Left ventricle myocardium inferior (tissue), 1 donor: ENCODE measurements at regions not wholly inside any gene's neighbourhood (a gene's known extent, or its start where the extent isn't known, plus 50 kb on each side); places are given as distances from the start of the nearest gene placed in this dataset.

ENCODE experiments used
- DNase-seq: peaks from one replicate; pipeline ENCODE4 v3.0.0-alpha.2; 2020
- H3K27ac ChIP-seq: fragments of 200-600 bp; replicated peaks from 2 replicates; pipeline ENCODE4 v1.8.0; 2021
- H3K27me3 ChIP-seq: fragments of 200-600 bp; 2 replicates; pipeline ENCODE4 v1.8.0; 2021; ENCODE audit warnings: low read depth
- H3K36me3 ChIP-seq: fragments of 200-600 bp; 2 replicates; pipeline ENCODE4 v1.8.0; 2021
- H3K4me1 ChIP-seq: fragments of 200-600 bp; 2 replicates; pipeline ENCODE4 v1.8.0; 2021
- H3K4me3 ChIP-seq: fragments of 200-600 bp; 2 replicates; pipeline ENCODE4 v1.8.0; 2021; ENCODE audit warnings: mild to moderate bottlenecking, moderate library complexity
- H3K9me3 ChIP-seq: fragments of 200-600 bp; replicated peaks from 2 replicates; pipeline ENCODE4 v1.8.0; 2021
- intact Hi-C: fragments of 100-400 bp; cut with micrococcal nuclease; formaldehyde crosslinking; loops from one replicate; pipeline ENCODE4 v1.11.0; 2022
- TF ChIP-seq, protein P1 (sequence below): fragments of 200-600 bp; IDR thresholded peaks from 2 replicates; pipeline ENCODE4 v1.8.0; 2021; ENCODE audit warnings: antibody characterized with exemption, mild to moderate bottlenecking, borderline replicate concordance
- donor health status: DM: no; HTN: yes; CAD: no; lungs with severe emphysema.

- H3K36me3 ChIP-seq = no peaks in the 10 kb centered on the region
- TF ChIP-seq, protein P1, sequence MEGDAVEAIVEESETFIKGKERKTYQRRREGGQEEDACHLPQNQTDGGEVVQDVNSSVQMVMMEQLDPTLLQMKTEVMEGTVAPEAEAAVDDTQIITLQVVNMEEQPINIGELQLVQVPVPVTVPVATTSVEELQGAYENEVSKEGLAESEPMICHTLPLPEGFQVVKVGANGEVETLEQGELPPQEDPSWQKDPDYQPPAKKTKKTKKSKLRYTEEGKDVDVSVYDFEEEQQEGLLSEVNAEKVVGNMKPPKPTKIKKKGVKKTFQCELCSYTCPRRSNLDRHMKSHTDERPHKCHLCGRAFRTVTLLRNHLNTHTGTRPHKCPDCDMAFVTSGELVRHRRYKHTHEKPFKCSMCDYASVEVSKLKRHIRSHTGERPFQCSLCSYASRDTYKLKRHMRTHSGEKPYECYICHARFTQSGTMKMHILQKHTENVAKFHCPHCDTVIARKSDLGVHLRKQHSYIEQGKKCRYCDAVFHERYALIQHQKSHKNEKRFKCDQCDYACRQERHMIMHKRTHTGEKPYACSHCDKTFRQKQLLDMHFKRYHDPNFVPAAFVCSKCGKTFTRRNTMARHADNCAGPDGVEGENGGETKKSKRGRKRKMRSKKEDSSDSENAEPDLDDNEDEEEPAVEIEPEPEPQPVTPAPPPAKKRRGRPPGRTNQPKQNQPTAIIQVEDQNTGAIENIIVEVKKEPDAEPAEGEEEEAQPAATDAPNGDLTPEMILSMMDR = no peak
- no peaks in the 10 kb centered on the region for H3K9me3 ChIP-seq
- no peak overlapping the region for H3K4me3 ChIP-seq
- intact Hi-C loops = no loop called here
- no peak overlapping the region for H3K27ac ChIP-seq
- no peaks in the 10 kb centered on the region for H3K27me3 ChIP-seq
- no peak for DNase-seq
- H3K4me1 ChIP-seq = no peaks in the 10 kb centered on the region
Observed at GRCh38 chr2:67225287-67225973, 171.7 kb upstream of the ETAA1 start.

GRCh38 chr2:67229706-67230105 lies 167.4 kb upstream of the ETAA1 start:
- intact Hi-C loops = no loop called here
- no peaks in the 10 kb centered on the region for H3K9me3 ChIP-seq
- H3K4me1 ChIP-seq = no peaks in the 10 kb centered on the region
- DNase-seq = no peak
- no peaks in the 10 kb centered on the region for H3K36me3 ChIP-seq
- peaks cover 4% of the 10 kb centered on the region for H3K27me3 ChIP-seq
- H3K4me3 ChIP-seq = no peak overlapping the region
- H3K27ac ChIP-seq = no peak overlapping the region
- TF ChIP-seq, protein P1 = no peak

- Histone ChIP-seq H3K9me3 (no peaks in the 10 kb centered on the region), H3K4me1 (no peaks in the 10 kb centered on the region), H3K27me3 (peaks cover 8% of the 10 kb centered on the region), H3K27ac (no peak overlapping the region), H3K36me3 (no peaks in the 10 kb centered on the region), H3K4me3 (no peak overlapping the region)
- TF ChIP-seq, protein P1 = no peak
- intact Hi-C loops = no loop called here
- no peak for DNase-seq
Observed at GRCh38 chr2:67232936-67233335, 164.2 kb upstream of the ETAA1 start.

GRCh38 chr2:67234440-67234839 lies 162.7 kb upstream of the ETAA1 start:
- Histone ChIP-seq H3K27ac (no peak overlapping the region), H3K9me3 (no peaks in the 10 kb centered on the region), H3K4me3 (no peak overlapping the region), H3K4me1 (no peaks in the 10 kb centered on the region), H3K27me3 (peaks cover 8% of the 10 kb centered on the region), H3K36me3 (no peaks in the 10 kb centered on the region)
- no peak for DNase-seq
- intact Hi-C loops = no loop called here
- TF ChIP-seq, protein P1 = peak; percentile 11

DNA sequence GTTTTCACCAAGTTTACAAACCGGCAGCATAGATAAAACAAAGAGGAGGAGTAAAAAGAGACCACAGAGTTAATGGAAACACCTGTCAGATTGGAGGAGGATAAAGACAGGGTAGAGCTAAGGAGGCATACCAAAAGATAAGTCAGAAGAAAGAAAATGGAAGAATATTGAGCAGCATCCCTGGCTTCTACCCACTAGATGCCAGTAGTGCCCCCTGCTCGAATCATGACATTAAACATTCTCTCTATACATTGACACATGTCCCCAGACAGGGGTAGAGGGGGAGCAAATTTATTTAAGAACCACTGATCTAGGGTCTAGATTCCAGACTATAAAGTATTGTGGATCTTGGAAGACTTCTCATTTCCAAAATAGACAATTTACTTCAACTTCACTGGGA lies 159.8 kb upstream of the ETAA1 start:
- H3K4me1 ChIP-seq = no peaks in the 10 kb centered on the region

More for the DNA sequence above, 159.8 kb upstream of the ETAA1 start:
- H3K27ac ChIP-seq = no peak overlapping the region
- no peak for DNase-seq
- no peak overlapping the region for H3K4me3 ChIP-seq
- H3K9me3 ChIP-seq = no peaks in the 10 kb centered on the region
- intact Hi-C loops = no loop called here
- peaks cover 8% of the 10 kb centered on the region for H3K27me3 ChIP-seq
- H3K36me3 ChIP-seq = no peaks in the 10 kb centered on the region
- TF ChIP-seq, protein P1 = no peak
